GM21528 (cell line): ENCODE measurements at regions not wholly inside any gene's neighbourhood (a gene's known extent, or its start where the extent isn't known, plus 50 kb on each side); places are given as distances from the start of the nearest gene placed in this dataset.
"Not testable (repeated sequence)": the region's sequence is repeated elsewhere in the genome, so short reads cannot be mapped to it uniquely, and the experiment has no call there.

ENCODE experiments used
- ATAC-seq: cut with Tn5 transposase; IDR thresholded peaks from one replicate; pipeline ENCODE4 v1.9.1; 2021; ENCODE audit warnings: mild to moderate bottlenecking, moderate library complexity; ENCODE audit not compliant: unreplicated experiment, low FRiP score

GRCh38 chr2:101612019-101612418 is 85.5 kb upstream of the MAP4K4 start:
- ATAC-seq, result no peak

- ATAC-seq, result no peak
Measured at GRCh38 chr2:101610750-101611315, 86.7 kb upstream of the MAP4K4 start.

- no peak for ATAC-seq
Measured at GRCh38 chr2:101609433-101609832, 88.1 kb upstream of the MAP4K4 start.

GRCh38 chr2:101608408-101609310 is 88.8 kb upstream of the MAP4K4 start:
- ATAC-seq, result no peak

- no peak for ATAC-seq
Measured at GRCh38 chr2:101597347-101597944, 100.1 kb upstream of the MAP4K4 start.

- ATAC-seq, result no peak
Measured at GRCh38 chr2:101596333-101596732, 101.2 kb upstream of the MAP4K4 start.

GRCh38 chr2:101587251-101587650 is 110.3 kb upstream of the MAP4K4 start:
- no peak for ATAC-seq

GRCh38 chr2:101583861-101584260 is 108.9 kb upstream of the RFX8 start:
- no peak for ATAC-seq

- ATAC-seq, result no peak
Measured at GRCh38 chr2:101581675-101582299, 106.9 kb upstream of the RFX8 start.

GRCh38 chr2:101580528-101580927 is 105.6 kb upstream of the RFX8 start:
- no peak for ATAC-seq

- ATAC-seq, result no peak
Measured at GRCh38 chr2:101578671-101579070, 103.8 kb upstream of the RFX8 start.

- ATAC-seq, result not testable (repeated sequence)
Measured at GRCh38 chr2:101578135-101578534, 103.2 kb upstream of the RFX8 start.

GRCh38 chr2:101577173-101577572 is 102.3 kb upstream of the RFX8 start:
- no peak for ATAC-seq

GRCh38 chr2:101574622-101575021 is 99.7 kb upstream of the RFX8 start:
- no peak for ATAC-seq

- no peak for ATAC-seq
Measured at GRCh38 chr2:101571951-101572350, 97.0 kb upstream of the RFX8 start.

- ATAC-seq, result no peak
Measured at GRCh38 chr2:101569886-101570520, 95.1 kb upstream of the RFX8 start.

- ATAC-seq, result no peak
Measured at GRCh38 chr2:101568969-101569368, 94.1 kb upstream of the RFX8 start.

- no peak for ATAC-seq
Measured at GRCh38 chr2:101566632-101567228, 91.8 kb upstream of the RFX8 start.

- no peak for ATAC-seq
Measured at GRCh38 chr2:101563849-101564248, 88.9 kb upstream of the RFX8 start.

- ATAC-seq, result no peak
Measured at GRCh38 chr2:101560780-101561315, 85.9 kb upstream of the RFX8 start.
